WTC11 (cell line): ENCODE measurements at regions not wholly inside any gene's neighbourhood (a gene's known extent, or its start where the extent isn't known, plus 50 kb on each side); places are given as distances from the start of the nearest gene placed in this dataset.

Source experiments
- ARID4B ChIP-seq: sonication (generic); formaldehyde crosslinking; IDR thresholded peaks from 2 replicates; pipeline ENCODE4 v1.8.0; 2023; ENCODE audit warnings: missing genetic modification reagents, mild to moderate bottlenecking, borderline replicate concordance
- ATF2 ChIP-seq: sonication (generic); formaldehyde crosslinking; IDR thresholded peaks from 2 replicates; pipeline ENCODE4 v1.8.1; 2022; ENCODE audit warnings: low read depth, missing genetic modification reagents, borderline replicate concordance
- CBFB ChIP-seq: sonication (generic); formaldehyde crosslinking; IDR thresholded peaks from 2 replicates; pipeline ENCODE4 v1.8.1; 2022; ENCODE audit warnings: mild to moderate bottlenecking, low read depth, missing genetic modification reagents
- ELF4 ChIP-seq: sonication (generic); formaldehyde crosslinking; IDR thresholded peaks from 2 replicates; pipeline ENCODE4 v1.8.1; 2022; ENCODE audit warnings: low read depth, mild to moderate bottlenecking, moderate library complexity, missing genetic modification reagents
- NR1H2 ChIP-seq: sonication (generic); formaldehyde crosslinking; IDR thresholded peaks from 2 replicates; pipeline ENCODE4 v1.9.0; 2021; ENCODE audit warnings: mild to moderate bottlenecking, moderate library complexity, missing genetic modification reagents
- TEAD1 ChIP-seq: sonication (generic); formaldehyde crosslinking; IDR thresholded peaks from 2 replicates; pipeline ENCODE4 v1.8.0; 2022; ENCODE audit warnings: mild to moderate bottlenecking, missing genetic modification reagents
- TEAD4 ChIP-seq: sonication (generic); formaldehyde crosslinking; IDR thresholded peaks from 2 replicates; pipeline ENCODE4 v1.8.0; 2022; ENCODE audit warnings: mild to moderate bottlenecking, missing genetic modification reagents
- USF2 ChIP-seq: sonication (generic); formaldehyde crosslinking; IDR thresholded peaks from 2 replicates; pipeline ENCODE4 v1.8.1; 2023; ENCODE audit warnings: mild to moderate bottlenecking, missing genetic modification reagents, moderate library complexity
- TF ChIP-seq, protein P1 (sequence below): fragments of 200-600 bp; IDR thresholded peaks from 2 replicates; pipeline ENCODE4 v1.8.0; 2022; ENCODE audit warnings: antibody characterized with exemption

DNA sequence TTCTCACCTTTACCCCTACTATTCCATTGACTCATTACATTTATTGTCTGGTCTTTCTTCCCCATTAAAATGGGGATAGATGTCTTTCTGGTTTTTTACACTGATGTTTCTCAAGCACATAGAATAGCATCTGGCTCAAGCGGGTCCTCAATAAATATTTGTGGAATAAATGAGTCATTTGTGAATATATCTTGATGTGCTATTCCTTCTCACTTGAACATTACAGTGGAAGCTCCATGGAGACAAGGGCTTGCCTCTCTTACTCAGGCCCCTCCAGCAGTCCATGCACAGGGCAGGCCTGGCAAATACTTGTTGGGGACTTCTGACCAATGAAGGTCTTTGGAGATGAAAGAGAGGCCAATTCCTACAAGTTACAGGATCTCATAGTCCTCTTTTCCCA is 151.7 kb upstream of the TAS2R1 start:
- TF ChIP-seq, protein P1, sequence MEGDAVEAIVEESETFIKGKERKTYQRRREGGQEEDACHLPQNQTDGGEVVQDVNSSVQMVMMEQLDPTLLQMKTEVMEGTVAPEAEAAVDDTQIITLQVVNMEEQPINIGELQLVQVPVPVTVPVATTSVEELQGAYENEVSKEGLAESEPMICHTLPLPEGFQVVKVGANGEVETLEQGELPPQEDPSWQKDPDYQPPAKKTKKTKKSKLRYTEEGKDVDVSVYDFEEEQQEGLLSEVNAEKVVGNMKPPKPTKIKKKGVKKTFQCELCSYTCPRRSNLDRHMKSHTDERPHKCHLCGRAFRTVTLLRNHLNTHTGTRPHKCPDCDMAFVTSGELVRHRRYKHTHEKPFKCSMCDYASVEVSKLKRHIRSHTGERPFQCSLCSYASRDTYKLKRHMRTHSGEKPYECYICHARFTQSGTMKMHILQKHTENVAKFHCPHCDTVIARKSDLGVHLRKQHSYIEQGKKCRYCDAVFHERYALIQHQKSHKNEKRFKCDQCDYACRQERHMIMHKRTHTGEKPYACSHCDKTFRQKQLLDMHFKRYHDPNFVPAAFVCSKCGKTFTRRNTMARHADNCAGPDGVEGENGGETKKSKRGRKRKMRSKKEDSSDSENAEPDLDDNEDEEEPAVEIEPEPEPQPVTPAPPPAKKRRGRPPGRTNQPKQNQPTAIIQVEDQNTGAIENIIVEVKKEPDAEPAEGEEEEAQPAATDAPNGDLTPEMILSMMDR = no peak
- TF ChIP-seq TEAD1 (CRISPR knock-in tag) (no peak), NR1H2 (CRISPR knock-in tag) (no peak), USF2 (CRISPR knock-in tag) (no peak), CBFB (CRISPR knock-in tag) (no peak), ATF2 (CRISPR knock-in tag) (no peak), ARID4B (CRISPR knock-in tag) (no peak), TEAD4 (no peak), ELF4 (CRISPR knock-in tag) (no peak)
